Activated CD8-positive, alpha-beta T cell treated with anti-CD3 and anti-CD28 coated beads, Interleukin-2, amount 10 ng/mL, durations not matched to agents 7 days and 5 days (primary cell): ENCODE measurements at regions not wholly inside any gene's neighbourhood (a gene's known extent, or its start where the extent isn't known, plus 50 kb on each side); places are given as distances from the start of the nearest gene placed in this dataset.

Source experiments
- ATAC-seq: fragments of 150-1000 bp; cut with Tn5 transposase; one replicate; pipeline ENCODE4 v1.10.0; 2021; ENCODE audit warnings: moderate library complexity
- CTCF ChIA-PET: fragments of 350-600 bp; sonication (Branson Sonifier 250); formaldehyde crosslinking; loops from one replicate; lab custom pipeline; 2021; ENCODE audit warnings: antibody characterized with exemption; lab: Charles Lee
- POLR2A ChIA-PET: fragments of 350-600 bp; sonication (Branson Sonifier 250); formaldehyde crosslinking; loops from one replicate; lab custom pipeline; 2021; ENCODE audit warnings: antibody characterized with exemption; lab: Charles Lee
- DNase-seq: peaks from one replicate; pipeline ENCODE4 v3.0.0-alpha.2; 2020
- H3K27ac Mint-ChIP-seq: one replicate; pipeline ENCODE4 v1.8.0; 2021; ENCODE audit warnings: mild to moderate bottlenecking, mixed read lengths
- H3K27me3 Mint-ChIP-seq: one replicate; pipeline ENCODE4 v1.8.0; 2021; ENCODE audit warnings: low read depth, mixed read lengths
- H3K36me3 Mint-ChIP-seq: one replicate; pipeline ENCODE4 v1.8.0; 2021; ENCODE audit warnings: low read depth, mixed read lengths
- H3K4me1 Mint-ChIP-seq: one replicate; pipeline ENCODE4 v1.8.0; 2021; ENCODE audit warnings: low read depth, mixed read lengths
- H3K4me3 Mint-ChIP-seq: one replicate; pipeline ENCODE4 v1.8.0; 2021; ENCODE audit warnings: mild to moderate bottlenecking, mixed read lengths
- H3K9me3 Mint-ChIP-seq: one replicate; pipeline ENCODE4 v1.8.0; 2022; ENCODE audit warnings: mixed read lengths; ENCODE audit not compliant: insufficient read depth

GRCh38 chr20:60085551-60086132 is 127.4 kb downstream of the CDH26 start:
- no peak overlapping the region for H3K4me3 Mint-ChIP-seq
- no peaks in the 10 kb centered on the region for H3K9me3 Mint-ChIP-seq
- CTCF ChIA-PET = no interaction called here
- H3K27ac Mint-ChIP-seq = no peak overlapping the region
- POLR2A ChIA-PET = interaction anchor here (0.6 kb wide), 1 partner anchor 31 kb away, joined by 3 read pairs; no protein-coding TSS in a partner anchor
- no peaks in the 10 kb centered on the region for H3K36me3 Mint-ChIP-seq
- ATAC-seq = no peak
- peaks cover 2% of the 10 kb centered on the region for H3K4me1 Mint-ChIP-seq
- H3K27me3 Mint-ChIP-seq = peaks cover 42% of the 10 kb centered on the region
- DNase-seq = no peak

- H3K4me1 Mint-ChIP-seq = peaks cover 2% of the 10 kb centered on the region
- no peak overlapping the region for H3K4me3 Mint-ChIP-seq
- H3K9me3 Mint-ChIP-seq = no peaks in the 10 kb centered on the region
- H3K27ac Mint-ChIP-seq = no peak overlapping the region
- DNase-seq (no peak), ATAC-seq (no peak)
- H3K27me3 Mint-ChIP-seq = peaks cover 49% of the 10 kb centered on the region
- ChIA-PET CTCF (interaction anchor here (0.8 kb wide), 1 partner anchor 29 kb away, joined by 3 read pairs; no protein-coding TSS in a partner anchor), POLR2A (no interaction called here)
- H3K36me3 Mint-ChIP-seq = no peaks in the 10 kb centered on the region
These were observed 128.8 kb downstream of the CDH26 start for GRCh38 chr20:60086821-60087562.

- no peaks in the 10 kb centered on the region for H3K36me3 Mint-ChIP-seq
- H3K4me3 Mint-ChIP-seq = peak overlapping the region; percentile 49
- DNase-seq (no peak), ATAC-seq (no peak)
- CTCF ChIA-PET = interaction anchor here (0.8 kb wide), 1 partner anchor 30 kb away, joined by 3 read pairs; no protein-coding TSS in a partner anchor
- H3K9me3 Mint-ChIP-seq = no peaks in the 10 kb centered on the region
- peaks cover 51% of the 10 kb centered on the region for H3K27me3 Mint-ChIP-seq
- POLR2A ChIA-PET = no interaction called here
- H3K27ac Mint-ChIP-seq = peak overlapping the region; percentile 13
- H3K4me1 Mint-ChIP-seq = peaks cover 2% of the 10 kb centered on the region
These were observed 129.4 kb downstream of the CDH26 start for GRCh38 chr20:60087563-60088105.

GRCh38 chr20:60088236-60088635 is 130.0 kb downstream of the CDH26 start:
- ATAC-seq = no peak
- H3K36me3 Mint-ChIP-seq = no peaks in the 10 kb centered on the region
- H3K9me3 Mint-ChIP-seq = peaks cover 3% of the 10 kb centered on the region
- peaks cover 51% of the 10 kb centered on the region for H3K27me3 Mint-ChIP-seq
- ChIA-PET CTCF (interaction anchor here (1.2 kb wide), 1 partner anchor 32 kb away, joined by 3 read pairs; no protein-coding TSS in a partner anchor), POLR2A (no interaction called here)
- H3K27ac Mint-ChIP-seq = no peak overlapping the region
- DNase-seq = no peak
- no peak overlapping the region for H3K4me3 Mint-ChIP-seq
- H3K4me1 Mint-ChIP-seq = peaks cover 2% of the 10 kb centered on the region

GRCh38 chr20:60090631-60091030 is 132.4 kb downstream of the CDH26 start:
- DNase-seq (no peak), ATAC-seq (no peak)
- peaks cover 2% of the 10 kb centered on the region for H3K4me1 Mint-ChIP-seq
- CTCF ChIA-PET = interaction anchor here (2.1 kb wide), 1 partner anchor 33 kb away, joined by 4 read pairs; no protein-coding TSS in a partner anchor
- no peaks in the 10 kb centered on the region for H3K36me3 Mint-ChIP-seq
- peaks cover 4% of the 10 kb centered on the region for H3K9me3 Mint-ChIP-seq
- H3K27me3 Mint-ChIP-seq = peaks cover 39% of the 10 kb centered on the region
- POLR2A ChIA-PET = no interaction called here
- no peak overlapping the region for H3K27ac Mint-ChIP-seq
- H3K4me3 Mint-ChIP-seq = no peak overlapping the region

- no peak overlapping the region for H3K4me3 Mint-ChIP-seq
- ATAC-seq (no peak), DNase-seq (no peak)
- H3K4me1 Mint-ChIP-seq = peaks cover 2% of the 10 kb centered on the region
- H3K27ac Mint-ChIP-seq = no peak overlapping the region
- ChIA-PET POLR2A (no interaction called here), CTCF (interaction anchor here (0.6 to 2.1 kb wide), 2 partner anchors 34 to 1119 kb away, joined by 4 read pairs; no protein-coding TSS in a partner anchor)
- H3K27me3 Mint-ChIP-seq = peaks cover 35% of the 10 kb centered on the region
- H3K9me3 Mint-ChIP-seq = peaks cover 4% of the 10 kb centered on the region
- H3K36me3 Mint-ChIP-seq = no peaks in the 10 kb centered on the region
These were observed 133.1 kb downstream of the CDH26 start for GRCh38 chr20:60091305-60091704.

- ATAC-seq = no peak
- Mint-ChIP-seq H3K9me3 (peaks cover 4% of the 10 kb centered on the region), H3K36me3 (no peaks in the 10 kb centered on the region), H3K27ac (no peak overlapping the region), H3K4me3 (no peak overlapping the region), H3K27me3 (peaks cover 30% of the 10 kb centered on the region), H3K4me1 (peaks cover 2% of the 10 kb centered on the region)
- no peak for DNase-seq
- ChIA-PET CTCF (interaction anchor here (0.6 to 2.1 kb wide), 2 partner anchors 34 to 1118 kb away, joined by 4 read pairs; no protein-coding TSS in a partner anchor), POLR2A (no interaction called here)
These were observed 133.6 kb downstream of the CDH26 start for GRCh38 chr20:60091861-60092260.

GRCh38 chr20:60092729-60093128 is 134.5 kb downstream of the CDH26 start:
- peaks cover 2% of the 10 kb centered on the region for H3K4me1 Mint-ChIP-seq
- H3K27ac Mint-ChIP-seq = no peak overlapping the region
- CTCF ChIA-PET = no interaction called here
- no peak for DNase-seq
- peaks cover 28% of the 10 kb centered on the region for H3K27me3 Mint-ChIP-seq
- POLR2A ChIA-PET = no interaction called here
- H3K9me3 Mint-ChIP-seq = peaks cover 4% of the 10 kb centered on the region
- H3K36me3 Mint-ChIP-seq = no peaks in the 10 kb centered on the region
- ATAC-seq = no peak
- H3K4me3 Mint-ChIP-seq = no peak overlapping the region

- ATAC-seq (no peak), DNase-seq (no peak)
- H3K27ac Mint-ChIP-seq = no peak overlapping the region
- peaks cover 8% of the 10 kb centered on the region for H3K9me3 Mint-ChIP-seq
- POLR2A ChIA-PET = interaction anchor here (0.6 kb wide), 1 partner anchor 11 kb away, joined by 3 read pairs; no protein-coding TSS in a partner anchor
- no peak overlapping the region for H3K4me3 Mint-ChIP-seq
- peaks cover 22% of the 10 kb centered on the region for H3K27me3 Mint-ChIP-seq
- CTCF ChIA-PET = no interaction called here
- H3K36me3 Mint-ChIP-seq = no peaks in the 10 kb centered on the region
- H3K4me1 Mint-ChIP-seq = peaks cover 6% of the 10 kb centered on the region
These were observed 137.2 kb downstream of the CDH26 start for GRCh38 chr20:60095456-60095855.

- DNase-seq (no peak), ATAC-seq (no peak)
- Mint-ChIP-seq H3K27ac (no peak overlapping the region), H3K9me3 (peaks cover 8% of the 10 kb centered on the region), H3K4me3 (no peak overlapping the region), H3K4me1 (peaks cover 13% of the 10 kb centered on the region), H3K36me3 (no peaks in the 10 kb centered on the region), H3K27me3 (peaks cover 18% of the 10 kb centered on the region)
- ChIA-PET CTCF (no interaction called here), POLR2A (no interaction called here)
These were observed 137.9 kb downstream of the CDH26 start for GRCh38 chr20:60096166-60096565.

GRCh38 chr20:60097285-60097684 is 139.1 kb downstream of the CDH26 start:
- peaks cover 8% of the 10 kb centered on the region for H3K9me3 Mint-ChIP-seq
- H3K27me3 Mint-ChIP-seq = peaks cover 12% of the 10 kb centered on the region
- ChIA-PET POLR2A (interaction anchor here (0.5 to 1.1 kb wide), 2 partner anchors 10 to 150 kb away, joined by 3 read pairs; no protein-coding TSS in a partner anchor), CTCF (no interaction called here)
- DNase-seq (no peak), ATAC-seq (no peak)
- no peak overlapping the region for H3K4me3 Mint-ChIP-seq
- no peaks in the 10 kb centered on the region for H3K36me3 Mint-ChIP-seq
- H3K4me1 Mint-ChIP-seq = peaks cover 22% of the 10 kb centered on the region
- H3K27ac Mint-ChIP-seq = no peak overlapping the region

GRCh38 chr20:60100780-60101179 is 142.6 kb downstream of the CDH26 start:
- Mint-ChIP-seq H3K4me1 (peaks cover 37% of the 10 kb centered on the region), H3K36me3 (no peaks in the 10 kb centered on the region), H3K27me3 (peaks cover 11% of the 10 kb centered on the region), H3K9me3 (peaks cover 4% of the 10 kb centered on the region), H3K4me3 (peak overlapping the region; percentile 52), H3K27ac (peak overlapping the region; percentile 71)
- ATAC-seq (peak; percentile 65), DNase-seq (peak; percentile 30)
- POLR2A ChIA-PET = no interaction called here
- CTCF ChIA-PET = no interaction called here
